Vagina (tissue), 2 donors: ENCODE measurements at regions not wholly inside any gene's neighbourhood (a gene's known extent, or its start where the extent isn't known, plus 50 kb on each side); places are given as distances from the start of the nearest gene placed in this dataset.
"Not testable (repeated sequence)": the region's sequence is repeated elsewhere in the genome, so short reads cannot be mapped to it uniquely, and the experiment has no call there.

Experiments used
- DNase-seq, 2 donors: peaks; one replicate each; pipeline ENCODE4 v3.0.0-alpha.2; 2017; ENCODE audit errors: extremely low spot score in 2 of 2
- H3K27ac ChIP-seq: fragments of 200-600 bp; sonication (generic); one replicate; pipeline ENCODE4 v1.5.1; 2019
- H3K27me3 ChIP-seq: fragments of 200-600 bp; sonication (generic); one replicate; pipeline ENCODE4 v1.5.1; 2019
- H3K36me3 ChIP-seq, 2 donors: fragments of 200-600 bp; sonication (generic); one replicate each; pipeline ENCODE4 v1.5.1; 2017 to 2019
- H3K4me1 ChIP-seq: fragments of 200-600 bp; sonication (generic); one replicate; pipeline ENCODE4 v1.5.1; 2019
- H3K4me3 ChIP-seq, 2 donors: fragments of 200-600 bp; sonication (generic); 1 replicate in 1 of 2; 2 replicates in 1 of 2; pipeline ENCODE4 v1.5.1; 2016 to 2019
- H3K9me3 ChIP-seq: fragments of 200-600 bp; sonication (generic); one replicate; pipeline ENCODE4 v1.5.1; 2019
- CTCF ChIP-seq, 3 experiments: fragments of 450-650 bp in 2 of 3; fragments of 200-600 bp in 1 of 3; sonication (generic) in 1 of 3; IDR thresholded peaks; one replicate each; pipeline ENCODE4 v1.5.1; 2017 to 2019; ENCODE audit warnings: antibody characterized with exemption in 3 of 3, mild to moderate bottlenecking in 2 of 3, moderate library complexity in 2 of 3
- POLR2A ChIP-seq, 2 donors: fragments of 450-650 bp; IDR thresholded peaks; one replicate each; pipeline ENCODE4 v1.6.1; 2017; ENCODE audit warnings: antibody characterized with exemption in 2 of 2, mild to moderate bottlenecking in 2 of 2, moderate library complexity in 2 of 2
- POLR2AphosphoS5 ChIP-seq, 2 donors: sonication (generic); formaldehyde crosslinking; IDR thresholded peaks; one replicate each; pipeline ENCODE4 v1.9.0; 2017; ENCODE audit warnings: antibody characterized with exemption in 2 of 2, mild to moderate bottlenecking in 2 of 2, low read depth in 1 of 2; ENCODE audit not compliant: insufficient read depth in 1 of 2
- intact Hi-C: fragments of 100-400 bp; cut with DNase I; formaldehyde crosslinking; loops from one replicate; pipeline ENCODE4 v1.15.1; 2023

- H3K4me1 ChIP-seq, result no peaks in the 10 kb centered on the region
- H3K27me3 ChIP-seq, result no peaks in the 10 kb centered on the region
- no peaks in the 10 kb centered on the region for H3K36me3 ChIP-seq
- no peak overlapping the region for H3K27ac ChIP-seq
- no peak overlapping the region for H3K4me3 ChIP-seq
- no peak for TF ChIP-seq POLR2AphosphoS5 (IDR thresholded peaks at IDR 0.05; ENCODE audit: insufficient read depth in 1 of 2, low read depth in 1 of 2)
- no peak for TF ChIP-seq POLR2A (IDR thresholded peaks at IDR 0.05)
- TF ChIP-seq CTCF (IDR thresholded peaks at IDR 0.05), result no peak
- intact Hi-C loops, result no loop called here
- DNase-seq, result no peak
- H3K9me3 ChIP-seq, result peaks cover 4% of the 10 kb centered on the region
Observed at GRCh38 chr12:39675263-39675662, 55.7 kb upstream of the ABCD2 start.

- no peak for DNase-seq
- Histone ChIP-seq H3K9me3 (peaks cover 4% of the 10 kb centered on the region), H3K27me3 (no peaks in the 10 kb centered on the region), H3K4me1 (no peaks in the 10 kb centered on the region), H3K36me3 (no peaks in the 10 kb centered on the region), H3K4me3 (no peak overlapping the region), H3K27ac (no peak overlapping the region)
- intact Hi-C loops, result no loop called here
- TF ChIP-seq CTCF (IDR thresholded peaks at IDR 0.05) (no peak), POLR2A (IDR thresholded peaks at IDR 0.05) (no peak), POLR2AphosphoS5 (IDR thresholded peaks at IDR 0.05; ENCODE audit: insufficient read depth in 1 of 2, low read depth in 1 of 2) (no peak)
Observed at GRCh38 chr12:39672976-39673375, 53.4 kb upstream of the ABCD2 start.

GRCh38 chr12:39671898-39672875, 52.6 kb upstream of the ABCD2 start:
- Histone ChIP-seq H3K9me3 (peaks cover 4% of the 10 kb centered on the region), H3K36me3 (no peaks in the 10 kb centered on the region), H3K27ac (no peak overlapping the region), H3K4me1 (no peaks in the 10 kb centered on the region), H3K4me3 (no peak overlapping the region), H3K27me3 (no peaks in the 10 kb centered on the region)
- intact Hi-C loops, result no loop called here
- TF ChIP-seq CTCF (IDR thresholded peaks at IDR 0.05), result no peak
- TF ChIP-seq POLR2AphosphoS5 (IDR thresholded peaks at IDR 0.05; ENCODE audit: insufficient read depth in 1 of 2, low read depth in 1 of 2), result no peak
- no peak for TF ChIP-seq POLR2A (IDR thresholded peaks at IDR 0.05)
- no peak for DNase-seq

GRCh38 chr12:39669539-39669938, 49.9 kb upstream of the ABCD2 start:
- H3K36me3 ChIP-seq, H3K4me3 ChIP-seq, DNase-seq, H3K27ac ChIP-seq, intact Hi-C loops, H3K27me3 ChIP-seq, H3K9me3 ChIP-seq, H3K4me1 ChIP-seq: not testable (repeated sequence)
